GM23338 (cell line): ENCODE measurements at regions not wholly inside any gene's neighbourhood (a gene's known extent, or its start where the extent isn't known, plus 50 kb on each side); places are given as distances from the start of the nearest gene placed in this dataset.

Source experiments
- CREB1 ChIP-seq: fragments of 250-450 bp; sonication (Bioruptor Pico); IDR thresholded peaks from 2 replicates; pipeline ENCODE4 v1.5.0; 2020; ENCODE audit warnings: low read depth, mild to moderate bottlenecking, moderate library complexity
- EZH2 ChIP-seq: fragments of 200-600 bp; sonication (generic); IDR thresholded peaks from one replicate; pipeline ENCODE4 v1.8.0; 2017; ENCODE audit warnings: antibody characterized with exemption, mild to moderate bottlenecking, low read depth; ENCODE audit not compliant: unreplicated experiment
- EZH2phosphoT487 ChIP-seq: fragments of 200-600 bp; sonication (generic); IDR thresholded peaks from one replicate; pipeline ENCODE4 v1.8.1; 2018; ENCODE audit warnings: antibody characterized with exemption; ENCODE audit not compliant: unreplicated experiment
- JUNB ChIP-seq: IDR thresholded peaks from one replicate; pipeline ENCODE4 v1.6.1; 2016; ENCODE audit warnings: antibody characterized with exemption; ENCODE audit not compliant: unreplicated experiment
- NANOG ChIP-seq: IDR thresholded peaks from 2 replicates; pipeline ENCODE4 v1.6.1; 2016; ENCODE audit warnings: antibody characterized with exemption, borderline replicate concordance
- POLR2AphosphoS5 ChIP-seq: IDR thresholded peaks from 2 replicates; pipeline ENCODE4 v1.6.1; 2016; ENCODE audit warnings: antibody characterized with exemption, low read depth
- ZNF114 ChIP-seq: fragments of 250-450 bp; sonication (Bioruptor Pico); IDR thresholded peaks from 2 replicates; pipeline ENCODE4 v1.5.0; 2020; ENCODE audit warnings: mild to moderate bottlenecking, moderate library complexity
- TF ChIP-seq, protein P1 (sequence below), 2 experiments: fragments of 200-600 bp in 1 of 2; sonication (generic) in 1 of 2; conservative IDR thresholded peaks; 2 replicates each; pipeline versions ENCODE4 v1.5.1 to v1.6.1; 2016 to 2017; ENCODE audit warnings: antibody characterized with exemption in 2 of 2, low read depth in 2 of 2, mild to moderate bottlenecking in 2 of 2, moderate library complexity in 1 of 2
- TF ChIP-seq, protein P2 (sequence below): IDR thresholded peaks from one replicate; pipeline ENCODE4 v1.6.1; 2018; ENCODE audit warnings: antibody characterized with exemption; ENCODE audit not compliant: unreplicated experiment
- TF ChIP-seq, protein P3 (sequence below): fragments of 250-450 bp; sonication (Bioruptor Pico); IDR thresholded peaks from 2 replicates; pipeline ENCODE4 v1.5.0; 2020; ENCODE audit warnings: mild to moderate bottlenecking, moderate library complexity

DNA sequence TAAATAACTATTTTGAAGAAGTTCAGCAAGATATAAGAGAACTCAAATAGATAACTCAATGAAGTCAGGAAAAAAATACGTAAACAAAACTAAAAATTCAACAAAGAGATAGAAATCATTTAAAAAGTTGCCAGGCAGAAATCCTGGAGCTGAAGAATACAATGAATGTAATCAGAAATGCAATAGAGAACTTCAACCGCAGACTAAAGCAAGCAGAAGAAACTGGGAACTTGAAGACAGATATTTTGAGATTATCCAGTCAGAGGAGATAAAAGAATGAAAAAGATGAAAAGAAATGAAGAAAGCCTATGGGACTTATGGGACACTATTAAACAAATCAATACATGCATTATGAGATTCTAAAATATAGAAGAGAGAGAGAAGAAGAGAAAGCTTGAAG lies 129.1 kb upstream of the LPAR1 start:
- TF ChIP-seq, protein P1, sequence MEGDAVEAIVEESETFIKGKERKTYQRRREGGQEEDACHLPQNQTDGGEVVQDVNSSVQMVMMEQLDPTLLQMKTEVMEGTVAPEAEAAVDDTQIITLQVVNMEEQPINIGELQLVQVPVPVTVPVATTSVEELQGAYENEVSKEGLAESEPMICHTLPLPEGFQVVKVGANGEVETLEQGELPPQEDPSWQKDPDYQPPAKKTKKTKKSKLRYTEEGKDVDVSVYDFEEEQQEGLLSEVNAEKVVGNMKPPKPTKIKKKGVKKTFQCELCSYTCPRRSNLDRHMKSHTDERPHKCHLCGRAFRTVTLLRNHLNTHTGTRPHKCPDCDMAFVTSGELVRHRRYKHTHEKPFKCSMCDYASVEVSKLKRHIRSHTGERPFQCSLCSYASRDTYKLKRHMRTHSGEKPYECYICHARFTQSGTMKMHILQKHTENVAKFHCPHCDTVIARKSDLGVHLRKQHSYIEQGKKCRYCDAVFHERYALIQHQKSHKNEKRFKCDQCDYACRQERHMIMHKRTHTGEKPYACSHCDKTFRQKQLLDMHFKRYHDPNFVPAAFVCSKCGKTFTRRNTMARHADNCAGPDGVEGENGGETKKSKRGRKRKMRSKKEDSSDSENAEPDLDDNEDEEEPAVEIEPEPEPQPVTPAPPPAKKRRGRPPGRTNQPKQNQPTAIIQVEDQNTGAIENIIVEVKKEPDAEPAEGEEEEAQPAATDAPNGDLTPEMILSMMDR (conservative IDR thresholded peaks at IDR 0.05; ENCODE audit: low read depth in 2 of 2): no peak
- TF ChIP-seq EZH2phosphoT487 (no peak), CREB1 (no peak), JUNB (no peak), POLR2AphosphoS5 (no peak), EZH2 (no peak), NANOG (no peak), ZNF114 (CRISPR knock-in tag) (no peak)
- TF ChIP-seq, protein P2, sequence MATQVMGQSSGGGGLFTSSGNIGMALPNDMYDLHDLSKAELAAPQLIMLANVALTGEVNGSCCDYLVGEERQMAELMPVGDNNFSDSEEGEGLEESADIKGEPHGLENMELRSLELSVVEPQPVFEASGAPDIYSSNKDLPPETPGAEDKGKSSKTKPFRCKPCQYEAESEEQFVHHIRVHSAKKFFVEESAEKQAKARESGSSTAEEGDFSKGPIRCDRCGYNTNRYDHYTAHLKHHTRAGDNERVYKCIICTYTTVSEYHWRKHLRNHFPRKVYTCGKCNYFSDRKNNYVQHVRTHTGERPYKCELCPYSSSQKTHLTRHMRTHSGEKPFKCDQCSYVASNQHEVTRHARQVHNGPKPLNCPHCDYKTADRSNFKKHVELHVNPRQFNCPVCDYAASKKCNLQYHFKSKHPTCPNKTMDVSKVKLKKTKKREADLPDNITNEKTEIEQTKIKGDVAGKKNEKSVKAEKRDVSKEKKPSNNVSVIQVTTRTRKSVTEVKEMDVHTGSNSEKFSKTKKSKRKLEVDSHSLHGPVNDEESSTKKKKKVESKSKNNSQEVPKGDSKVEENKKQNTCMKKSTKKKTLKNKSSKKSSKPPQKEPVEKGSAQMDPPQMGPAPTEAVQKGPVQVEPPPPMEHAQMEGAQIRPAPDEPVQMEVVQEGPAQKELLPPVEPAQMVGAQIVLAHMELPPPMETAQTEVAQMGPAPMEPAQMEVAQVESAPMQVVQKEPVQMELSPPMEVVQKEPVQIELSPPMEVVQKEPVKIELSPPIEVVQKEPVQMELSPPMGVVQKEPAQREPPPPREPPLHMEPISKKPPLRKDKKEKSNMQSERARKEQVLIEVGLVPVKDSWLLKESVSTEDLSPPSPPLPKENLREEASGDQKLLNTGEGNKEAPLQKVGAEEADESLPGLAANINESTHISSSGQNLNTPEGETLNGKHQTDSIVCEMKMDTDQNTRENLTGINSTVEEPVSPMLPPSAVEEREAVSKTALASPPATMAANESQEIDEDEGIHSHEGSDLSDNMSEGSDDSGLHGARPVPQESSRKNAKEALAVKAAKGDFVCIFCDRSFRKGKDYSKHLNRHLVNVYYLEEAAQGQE: no peak
- TF ChIP-seq, protein P3, sequence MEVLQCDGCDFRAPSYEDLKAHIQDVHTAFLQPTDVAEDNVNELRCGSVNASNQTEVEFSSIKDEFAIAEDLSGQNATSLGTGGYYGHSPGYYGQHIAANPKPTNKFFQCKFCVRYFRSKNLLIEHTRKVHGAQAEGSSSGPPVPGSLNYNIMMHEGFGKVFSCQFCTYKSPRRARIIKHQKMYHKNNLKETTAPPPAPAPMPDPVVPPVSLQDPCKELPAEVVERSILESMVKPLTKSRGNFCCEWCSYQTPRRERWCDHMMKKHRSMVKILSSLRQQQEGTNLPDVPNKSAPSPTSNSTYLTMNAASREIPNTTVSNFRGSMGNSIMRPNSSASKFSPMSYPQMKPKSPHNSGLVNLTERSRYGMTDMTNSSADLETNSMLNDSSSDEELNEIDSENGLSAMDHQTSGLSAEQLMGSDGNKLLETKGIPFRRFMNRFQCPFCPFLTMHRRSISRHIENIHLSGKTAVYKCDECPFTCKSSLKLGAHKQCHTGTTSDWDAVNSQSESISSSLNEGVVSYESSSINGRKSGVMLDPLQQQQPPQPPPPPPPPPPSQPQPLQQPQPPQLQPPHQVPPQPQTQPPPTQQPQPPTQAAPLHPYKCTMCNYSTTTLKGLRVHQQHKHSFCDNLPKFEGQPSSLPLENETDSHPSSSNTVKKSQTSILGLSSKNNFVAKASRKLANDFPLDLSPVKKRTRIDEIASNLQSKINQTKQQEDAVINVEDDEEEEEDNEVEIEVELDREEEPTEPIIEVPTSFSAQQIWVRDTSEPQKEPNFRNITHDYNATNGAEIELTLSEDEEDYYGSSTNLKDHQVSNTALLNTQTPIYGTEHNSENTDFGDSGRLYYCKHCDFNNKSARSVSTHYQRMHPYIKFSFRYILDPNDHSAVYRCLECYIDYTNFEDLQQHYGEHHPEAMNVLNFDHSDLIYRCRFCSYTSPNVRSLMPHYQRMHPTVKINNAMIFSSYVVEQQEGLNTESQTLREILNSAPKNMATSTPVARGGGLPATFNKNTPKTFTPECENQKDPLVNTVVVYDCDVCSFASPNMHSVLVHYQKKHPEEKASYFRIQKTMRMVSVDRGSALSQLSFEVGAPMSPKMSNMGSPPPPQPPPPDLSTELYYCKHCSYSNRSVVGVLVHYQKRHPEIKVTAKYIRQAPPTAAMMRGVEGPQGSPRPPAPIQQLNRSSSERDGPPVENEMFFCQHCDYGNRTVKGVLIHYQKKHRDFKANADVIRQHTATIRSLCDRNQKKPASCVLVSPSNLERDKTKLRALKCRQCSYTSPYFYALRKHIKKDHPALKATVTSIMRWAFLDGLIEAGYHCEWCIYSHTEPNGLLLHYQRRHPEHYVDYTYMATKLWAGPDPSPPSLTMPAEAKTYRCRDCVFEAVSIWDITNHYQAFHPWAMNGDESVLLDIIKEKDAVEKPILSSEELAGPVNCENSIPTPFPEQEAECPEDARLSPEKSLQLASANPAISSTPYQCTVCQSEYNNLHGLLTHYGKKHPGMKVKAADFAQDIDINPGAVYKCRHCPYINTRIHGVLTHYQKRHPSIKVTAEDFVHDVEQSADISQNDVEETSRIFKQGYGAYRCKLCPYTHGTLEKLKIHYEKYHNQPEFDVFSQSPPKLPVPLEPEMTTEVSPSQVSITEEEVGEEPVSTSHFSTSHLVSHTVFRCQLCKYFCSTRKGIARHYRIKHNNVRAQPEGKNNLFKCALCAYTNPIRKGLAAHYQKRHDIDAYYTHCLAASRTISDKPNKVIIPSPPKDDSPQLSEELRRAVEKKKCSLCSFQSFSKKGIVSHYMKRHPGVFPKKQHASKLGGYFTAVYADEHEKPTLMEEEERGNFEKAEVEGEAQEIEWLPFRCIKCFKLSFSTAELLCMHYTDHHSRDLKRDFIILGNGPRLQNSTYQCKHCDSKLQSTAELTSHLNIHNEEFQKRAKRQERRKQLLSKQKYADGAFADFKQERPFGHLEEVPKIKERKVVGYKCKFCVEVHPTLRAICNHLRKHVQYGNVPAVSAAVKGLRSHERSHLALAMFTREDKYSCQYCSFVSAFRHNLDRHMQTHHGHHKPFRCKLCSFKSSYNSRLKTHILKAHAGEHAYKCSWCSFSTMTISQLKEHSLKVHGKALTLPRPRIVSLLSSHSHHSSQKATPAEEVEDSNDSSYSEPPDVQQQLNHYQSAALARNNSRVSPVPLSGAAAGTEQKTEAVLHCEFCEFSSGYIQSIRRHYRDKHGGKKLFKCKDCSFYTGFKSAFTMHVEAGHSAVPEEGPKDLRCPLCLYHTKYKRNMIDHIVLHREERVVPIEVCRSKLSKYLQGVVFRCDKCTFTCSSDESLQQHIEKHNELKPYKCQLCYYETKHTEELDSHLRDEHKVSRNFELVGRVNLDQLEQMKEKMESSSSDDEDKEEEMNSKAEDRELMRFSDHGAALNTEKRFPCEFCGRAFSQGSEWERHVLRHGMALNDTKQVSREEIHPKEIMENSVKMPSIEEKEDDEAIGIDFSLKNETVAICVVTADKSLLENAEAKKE (CRISPR knock-in tag): no peak
